ENCODE measurements at regions not wholly inside any gene's neighbourhood (a gene's known extent, or its start where the extent isn't known, plus 50 kb on each side); places are given as distances from the start of the nearest gene placed in this dataset.

DNA sequence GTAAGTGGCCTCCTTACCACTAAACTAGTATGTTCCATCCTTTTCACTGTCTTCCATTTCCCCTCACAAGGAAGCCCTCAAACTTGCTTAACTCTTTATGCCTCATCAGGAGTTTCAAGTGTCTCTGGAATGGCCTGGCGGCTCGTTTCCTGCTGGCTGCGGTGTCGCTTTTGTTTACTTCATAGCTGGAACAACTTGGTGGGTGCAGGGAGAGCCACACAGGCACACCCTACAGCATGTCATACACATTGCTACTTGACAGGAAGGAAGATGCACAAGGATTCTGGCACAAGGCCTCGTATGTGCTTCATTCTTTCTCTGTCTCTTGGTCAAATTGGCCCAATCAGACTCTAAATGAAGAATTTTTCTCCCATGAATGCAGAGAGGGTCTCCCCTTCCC is 488.3 kb downstream of the FOXO1 start:
- no peak for DNase-seq

DNA sequence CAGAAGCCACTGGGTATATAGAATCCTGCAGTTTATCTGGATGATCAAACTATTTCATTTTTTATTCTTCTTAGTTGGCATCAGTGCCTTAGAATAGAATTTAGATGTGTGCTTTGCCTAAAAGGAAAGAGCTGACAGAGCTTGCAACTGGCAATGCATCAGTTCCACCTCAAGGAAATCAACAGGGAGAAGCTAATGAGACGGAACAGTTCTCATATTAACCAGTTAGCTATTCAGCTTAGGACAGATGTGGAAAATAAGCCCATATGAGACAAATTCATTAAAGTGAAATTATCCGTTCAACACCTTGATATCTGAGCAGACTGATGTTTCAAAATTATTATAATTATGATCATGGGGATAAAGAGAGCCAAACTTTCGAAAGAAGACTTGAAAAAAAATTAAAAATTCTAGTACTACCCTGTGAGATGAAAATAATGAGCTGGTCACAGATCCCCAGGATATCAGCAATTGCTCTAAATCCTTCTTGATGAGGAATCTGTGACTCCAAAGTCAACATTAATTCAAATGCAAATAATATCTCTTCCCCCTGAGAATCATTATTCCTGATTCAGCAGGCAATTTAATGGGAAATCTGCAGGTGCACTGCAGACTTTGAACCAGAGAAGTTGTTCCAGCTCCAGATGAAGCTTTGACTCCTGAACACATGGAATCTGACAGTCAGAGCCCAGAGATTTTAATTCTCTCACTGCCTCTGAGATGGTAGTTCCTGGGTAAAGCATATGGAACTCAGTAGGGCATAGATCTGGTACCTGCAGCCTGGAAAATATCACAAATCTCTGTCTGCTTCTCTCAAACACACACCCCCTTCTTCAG is 486.8 kb downstream of the FOXO1 start:
- no peak for DNase-seq

DNA sequence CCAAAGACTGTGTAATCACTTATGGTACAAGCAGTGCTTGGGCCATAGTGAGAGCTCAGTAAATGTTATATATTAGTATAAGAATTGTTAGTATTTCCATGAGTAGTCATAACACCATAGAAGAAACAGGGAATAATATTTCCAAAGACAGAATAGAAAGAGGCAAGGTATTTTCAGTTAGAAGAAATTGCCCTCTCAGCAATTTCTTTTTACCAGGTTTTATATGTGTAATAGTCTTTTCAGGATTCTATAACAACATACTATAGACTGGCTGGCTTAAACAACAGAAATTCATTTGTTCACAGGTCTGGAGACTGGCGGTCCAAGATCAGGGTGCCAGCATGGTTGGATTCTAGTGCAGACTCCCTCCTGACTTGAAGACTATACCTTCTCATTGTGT is 485.7 kb downstream of the FOXO1 start:
- DNase-seq = no peak

DNA sequence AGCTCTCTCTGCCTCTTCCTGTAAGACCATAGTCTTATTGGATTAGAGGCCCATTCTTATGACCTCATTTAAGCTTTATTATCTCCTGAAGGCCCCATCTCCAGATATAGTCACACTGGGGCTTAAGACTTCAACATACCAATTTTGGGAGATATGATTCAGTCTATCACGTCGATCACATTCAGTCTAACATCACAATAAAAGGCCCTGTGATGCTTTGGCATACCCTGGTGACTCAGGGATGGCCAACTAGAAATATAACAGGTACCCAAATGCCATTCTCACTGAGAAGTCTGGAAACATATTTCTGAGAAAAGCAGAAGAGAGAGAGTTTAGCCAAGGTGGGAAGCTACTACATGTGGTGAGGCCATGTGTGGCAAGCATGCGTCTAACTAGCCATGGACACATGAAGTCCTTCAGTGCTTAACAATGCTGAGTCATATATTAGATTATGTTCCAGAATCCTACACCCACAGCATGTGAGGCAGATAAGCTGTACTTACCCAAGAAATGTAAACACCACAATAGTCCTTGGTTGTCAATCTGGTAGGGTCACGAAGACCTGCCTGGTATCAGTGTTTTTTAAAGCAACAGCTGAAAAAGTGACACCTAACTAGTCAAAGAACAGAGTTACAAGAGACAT is 485.1 kb downstream of the FOXO1 start:
- no peak for DNase-seq

DNA sequence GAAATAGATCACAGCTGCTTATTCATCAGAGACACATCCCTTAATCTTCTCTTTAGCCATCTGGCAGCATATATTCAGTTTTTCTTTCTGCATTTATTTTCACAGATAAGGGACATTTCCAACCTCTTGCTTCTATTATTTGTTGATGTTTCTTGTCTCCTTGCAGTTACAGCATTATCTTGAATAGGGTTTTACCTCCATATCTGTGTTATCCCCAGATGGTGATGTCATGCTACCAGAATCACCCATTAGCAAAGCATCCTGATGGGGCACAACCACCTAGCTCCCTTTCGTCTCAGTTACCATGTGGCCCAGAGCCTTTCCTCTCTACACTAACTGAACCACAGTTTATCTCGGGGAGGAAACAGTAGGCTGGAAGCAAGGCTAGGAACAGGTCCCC is 483.9 kb downstream of the FOXO1 start:
- no peak for DNase-seq

DNA sequence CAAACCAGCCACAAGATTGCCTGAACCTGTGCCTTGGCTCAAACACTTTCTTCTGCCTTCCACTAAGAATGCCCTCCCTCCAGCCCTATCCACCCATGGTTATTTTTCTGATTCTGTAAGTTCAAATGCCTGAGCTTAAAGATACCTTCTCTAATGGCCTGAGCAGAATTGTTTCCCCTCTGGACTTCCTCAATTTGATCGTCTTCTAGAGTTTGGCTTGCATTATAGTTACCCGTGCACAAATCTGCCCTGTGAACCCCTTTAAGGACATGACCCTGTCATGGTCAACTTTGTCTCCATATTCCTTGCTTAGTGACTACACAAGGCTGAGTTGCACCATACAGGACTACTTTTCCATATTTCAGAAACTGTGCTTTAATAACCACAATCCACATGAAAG is 481.0 kb downstream of the FOXO1 start:
- no peak for DNase-seq

DNA sequence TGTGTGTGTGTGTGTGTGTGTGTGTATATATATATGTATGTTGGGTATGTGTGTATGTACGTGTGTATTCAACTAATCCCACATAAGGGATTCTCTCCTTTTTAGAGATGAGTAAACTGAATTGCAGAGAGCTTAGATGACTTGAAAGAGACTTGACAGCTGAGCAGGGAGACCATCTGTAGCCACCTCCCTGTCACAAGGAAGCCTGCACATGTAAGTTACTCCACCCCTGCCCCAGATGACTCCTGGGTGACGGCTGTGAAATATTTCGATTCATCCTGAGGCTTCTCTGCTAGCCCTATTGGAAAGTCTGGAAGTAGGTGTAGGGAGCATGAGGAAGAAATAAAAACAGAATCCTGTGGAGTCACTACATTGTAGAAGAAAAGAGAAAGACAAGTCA is 480.4 kb downstream of the FOXO1 start:
- DNase-seq = no peak

DNA sequence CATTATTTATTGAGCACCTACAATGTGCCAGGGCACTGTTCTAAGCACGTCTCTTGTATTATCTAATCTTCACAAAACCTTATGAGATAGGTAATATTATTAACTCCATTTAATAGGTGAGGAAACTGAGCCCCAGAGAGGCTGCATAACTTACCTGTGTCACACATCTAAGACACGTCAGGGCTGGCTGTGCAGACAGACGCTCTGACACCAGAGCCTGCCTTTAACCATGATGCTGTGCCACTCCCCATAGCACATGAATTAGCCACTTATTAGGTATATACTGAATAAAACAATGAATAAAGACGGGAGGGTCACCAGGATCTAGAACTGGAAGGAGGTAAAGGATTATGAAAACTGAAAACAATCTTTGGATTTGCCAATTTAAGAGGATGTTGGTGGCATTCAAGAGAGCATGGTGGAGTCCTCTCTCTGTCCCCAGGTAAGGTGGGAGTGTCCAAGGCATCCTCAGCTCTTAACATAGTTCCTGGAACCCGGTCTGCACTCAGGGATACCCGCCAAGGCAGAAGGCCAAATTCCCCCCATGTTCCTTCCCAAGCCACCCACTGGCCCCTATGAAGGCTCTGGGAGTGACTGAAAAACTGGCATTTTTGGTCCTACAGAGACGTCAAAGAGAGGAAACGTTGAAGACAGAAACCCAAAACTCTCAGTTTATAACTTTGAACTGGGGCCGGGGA is 479.7 kb downstream of the FOXO1 start:
- DNase-seq = no peak

DNA sequence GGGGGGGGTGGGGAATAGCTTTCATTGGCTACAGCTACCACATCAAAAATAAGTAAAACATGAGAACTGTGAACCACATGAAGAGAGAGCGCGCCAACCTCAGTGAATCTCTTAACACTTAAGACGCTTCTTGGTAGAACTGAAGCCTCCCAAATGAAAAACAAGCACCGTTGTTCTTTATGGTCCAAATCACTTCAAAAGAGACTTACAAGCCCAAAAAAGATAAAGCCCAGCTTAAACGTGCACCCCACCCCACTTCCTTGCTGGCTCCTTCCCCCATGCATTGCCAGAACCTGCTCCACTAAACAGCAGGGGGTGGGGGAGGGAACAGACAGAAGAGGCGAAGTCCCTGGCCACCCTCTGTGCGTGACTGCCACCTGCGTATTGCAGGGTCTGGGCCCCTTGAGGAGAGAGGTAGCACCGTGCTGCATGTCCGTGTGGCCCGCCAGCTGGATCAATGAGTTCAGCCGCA is 479.1 kb downstream of the FOXO1 start:
- no peak for DNase-seq

DNA sequence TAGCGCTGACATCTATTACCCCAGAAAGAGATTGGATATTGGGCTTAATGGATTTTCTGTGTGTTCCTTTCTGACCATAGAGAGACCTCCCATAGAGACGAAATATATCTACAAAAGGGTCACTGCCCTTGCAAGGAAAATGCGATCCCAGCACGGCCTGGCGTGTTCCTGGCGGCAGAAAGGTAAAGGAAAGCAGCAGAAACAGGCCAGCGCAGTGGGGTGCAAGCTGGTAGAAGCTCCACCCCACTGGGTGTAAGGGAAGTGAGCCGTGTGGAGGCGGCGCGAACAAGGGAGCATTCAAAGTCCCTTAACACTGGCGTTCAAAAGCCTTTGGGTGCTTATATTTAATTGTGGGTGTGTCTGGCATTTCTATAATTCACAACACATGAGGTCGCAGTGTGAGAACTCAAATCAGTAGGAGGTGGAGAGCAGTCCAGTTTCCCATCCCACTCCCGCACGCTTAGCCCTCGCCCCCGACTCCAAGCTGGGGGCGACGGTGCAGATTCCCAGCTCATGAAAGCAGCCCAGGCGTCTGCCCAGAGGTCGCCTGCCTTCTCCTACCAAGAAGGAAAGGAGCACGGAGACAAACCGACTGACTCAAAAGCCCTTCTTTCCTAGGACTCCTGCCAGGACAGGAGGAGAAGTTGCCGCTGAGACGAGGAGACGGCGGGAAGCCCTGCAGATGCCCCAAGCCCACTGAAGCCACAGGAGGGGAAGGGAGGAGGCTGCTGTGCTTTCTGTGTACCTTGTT is 478.4 kb downstream of the FOXO1 start:
- no peak for DNase-seq

DNA sequence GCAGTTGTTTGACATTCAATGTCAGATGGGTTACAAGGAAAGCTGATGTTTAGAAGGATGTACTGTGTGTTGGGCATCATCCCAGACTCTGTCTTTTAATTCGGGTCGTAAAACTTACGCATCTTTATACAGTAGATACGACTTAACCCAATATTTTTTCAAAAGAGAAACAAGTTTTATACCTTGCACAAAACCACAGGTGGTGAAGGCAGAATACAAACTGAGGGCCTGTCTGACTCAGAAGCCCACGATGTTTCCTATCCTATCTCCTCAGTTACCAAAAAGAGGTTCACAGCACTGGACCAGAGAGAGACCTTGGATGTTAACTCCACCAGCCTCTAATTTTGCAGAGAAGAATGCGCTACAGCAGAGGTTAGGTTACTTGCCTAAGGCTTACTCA is 477.0 kb downstream of the FOXO1 start:
- DNase-seq = no peak

DNA sequence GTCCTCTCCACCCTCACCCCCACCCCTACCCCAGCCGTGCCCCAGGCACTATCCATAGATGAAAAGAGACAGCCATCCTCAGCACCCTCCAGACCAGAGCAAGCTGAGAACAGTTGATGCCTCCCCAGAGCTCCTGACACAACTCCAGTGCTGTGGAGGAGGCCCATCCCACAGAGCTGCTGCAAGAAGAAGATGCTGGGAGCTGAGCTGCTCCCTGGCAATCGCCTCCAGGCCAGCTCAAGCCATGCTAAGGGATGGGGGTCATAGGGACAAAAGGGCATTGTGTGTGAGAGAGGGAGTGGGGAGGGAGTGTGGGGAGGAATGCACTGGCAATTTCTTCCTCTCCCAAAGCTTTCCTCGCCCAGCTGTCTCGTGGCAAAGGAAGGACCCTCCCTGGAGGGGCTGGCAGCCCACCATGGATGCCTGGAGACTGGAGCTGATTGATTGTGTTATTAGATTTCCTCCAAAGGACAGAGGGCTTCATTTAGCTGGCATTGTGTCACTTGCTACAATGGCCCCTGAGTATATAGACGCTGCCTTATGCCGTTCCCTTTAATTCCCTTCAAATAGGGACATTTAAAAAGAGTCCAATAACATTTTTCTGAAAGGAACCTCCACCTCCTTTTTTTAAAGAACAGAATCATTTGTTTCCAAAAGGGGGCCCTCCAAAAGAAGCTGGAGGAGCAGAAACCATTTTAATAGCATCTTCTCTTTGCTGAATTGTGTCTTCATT is 476.4 kb downstream of the FOXO1 start:
- DNase-seq = no peak

DNA sequence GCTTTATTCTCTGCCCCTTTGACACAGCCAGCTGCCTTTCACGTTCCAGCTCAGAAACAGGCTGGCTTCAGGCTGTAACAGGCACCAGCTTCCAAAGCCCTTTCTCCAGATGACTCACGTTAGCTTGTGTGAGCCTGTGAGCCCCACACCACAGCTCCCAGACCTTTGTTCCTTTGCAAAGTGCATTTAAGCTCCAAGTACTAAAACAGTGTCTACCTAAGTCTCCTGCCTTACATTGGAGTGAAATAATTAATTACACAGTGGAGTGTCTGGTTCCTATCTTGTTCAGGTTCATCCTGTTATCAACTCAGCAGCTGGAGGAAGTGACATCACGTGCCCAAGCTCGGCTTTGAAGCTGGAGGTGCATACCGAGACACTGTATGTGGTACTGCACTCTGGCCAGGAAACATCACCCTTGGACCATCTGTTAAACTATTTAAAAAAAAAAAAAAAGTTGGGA is 475.8 kb downstream of the FOXO1 start:
- no peak for DNase-seq

DNA sequence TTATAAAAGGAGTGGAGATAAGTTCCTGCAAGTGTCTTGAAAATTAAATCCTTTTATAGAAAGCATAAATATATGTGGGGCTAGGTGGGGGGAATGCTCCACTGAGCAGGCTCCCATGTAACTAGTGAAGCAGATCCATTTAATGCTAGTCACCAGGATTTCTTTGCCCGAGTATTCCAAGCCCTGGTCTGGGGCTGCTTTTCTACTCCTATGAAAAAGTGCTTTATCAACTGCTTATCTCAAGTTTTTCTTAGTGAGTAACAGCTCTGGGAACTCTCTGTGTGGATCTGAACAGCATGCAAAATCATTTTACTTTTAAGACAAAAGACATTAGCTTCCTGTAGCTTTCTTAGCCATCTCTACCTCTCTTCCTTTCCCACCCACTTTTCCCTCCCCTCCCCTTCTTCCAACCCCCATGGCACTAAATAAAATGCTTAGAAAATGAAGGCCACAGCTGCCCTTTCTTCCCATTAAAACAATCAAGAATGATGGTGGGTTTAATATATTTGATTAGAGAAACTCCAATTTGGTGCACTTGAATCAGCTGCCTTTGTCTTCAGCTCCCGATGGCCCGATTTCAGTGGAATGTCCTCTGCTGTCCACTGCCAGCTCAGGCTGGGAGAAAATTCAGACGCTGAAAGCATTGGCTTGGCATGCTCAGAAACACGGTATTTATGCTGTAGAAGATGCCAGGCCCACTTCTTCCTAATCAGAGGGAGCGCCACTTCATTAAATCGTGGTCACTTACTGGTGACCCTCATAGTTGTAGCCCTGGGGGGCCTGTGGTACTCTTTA is 475.1 kb downstream of the FOXO1 start:
- DNase-seq = no peak

DNA sequence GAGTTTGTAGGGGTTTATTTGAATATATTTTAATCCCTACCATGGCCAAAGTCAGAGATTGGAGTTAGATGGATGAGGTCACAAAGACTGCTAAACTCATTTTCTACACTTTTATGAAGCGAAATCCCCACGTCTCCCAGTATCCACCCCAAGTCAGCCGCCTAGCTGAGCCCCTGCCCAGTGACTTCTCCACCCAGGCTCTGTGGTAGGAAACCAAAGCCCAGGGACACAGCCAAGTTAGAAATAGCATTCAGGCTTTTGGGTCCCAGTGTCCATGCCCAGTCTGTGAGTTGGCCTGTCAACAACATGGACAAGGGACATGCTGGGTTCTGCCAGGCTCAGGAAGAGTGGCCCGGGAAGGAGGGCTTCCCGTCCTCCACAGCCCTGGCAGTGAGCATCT is 474.0 kb downstream of the FOXO1 start:
- no peak for DNase-seq

DNA sequence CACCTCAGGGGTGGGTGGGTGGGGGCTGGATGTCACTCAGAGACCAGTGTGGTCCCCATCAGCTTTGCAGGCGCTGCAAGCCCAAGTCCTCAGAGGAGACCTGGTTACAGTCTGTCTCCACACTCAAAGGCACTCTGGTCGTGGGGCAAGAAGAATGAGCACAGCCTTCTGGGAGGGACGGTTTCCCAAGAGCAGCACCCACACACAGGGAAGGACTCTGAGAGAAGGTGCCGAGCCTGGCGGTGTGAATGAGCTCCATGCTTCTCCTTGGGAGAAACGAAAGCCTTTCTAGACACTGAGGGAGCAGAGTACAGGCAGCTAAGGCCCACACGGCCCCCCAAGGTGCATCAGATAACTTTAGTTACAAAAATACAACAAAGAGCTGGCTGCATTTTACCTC is 473.6 kb downstream of the FOXO1 start:
- no peak for DNase-seq

DNA sequence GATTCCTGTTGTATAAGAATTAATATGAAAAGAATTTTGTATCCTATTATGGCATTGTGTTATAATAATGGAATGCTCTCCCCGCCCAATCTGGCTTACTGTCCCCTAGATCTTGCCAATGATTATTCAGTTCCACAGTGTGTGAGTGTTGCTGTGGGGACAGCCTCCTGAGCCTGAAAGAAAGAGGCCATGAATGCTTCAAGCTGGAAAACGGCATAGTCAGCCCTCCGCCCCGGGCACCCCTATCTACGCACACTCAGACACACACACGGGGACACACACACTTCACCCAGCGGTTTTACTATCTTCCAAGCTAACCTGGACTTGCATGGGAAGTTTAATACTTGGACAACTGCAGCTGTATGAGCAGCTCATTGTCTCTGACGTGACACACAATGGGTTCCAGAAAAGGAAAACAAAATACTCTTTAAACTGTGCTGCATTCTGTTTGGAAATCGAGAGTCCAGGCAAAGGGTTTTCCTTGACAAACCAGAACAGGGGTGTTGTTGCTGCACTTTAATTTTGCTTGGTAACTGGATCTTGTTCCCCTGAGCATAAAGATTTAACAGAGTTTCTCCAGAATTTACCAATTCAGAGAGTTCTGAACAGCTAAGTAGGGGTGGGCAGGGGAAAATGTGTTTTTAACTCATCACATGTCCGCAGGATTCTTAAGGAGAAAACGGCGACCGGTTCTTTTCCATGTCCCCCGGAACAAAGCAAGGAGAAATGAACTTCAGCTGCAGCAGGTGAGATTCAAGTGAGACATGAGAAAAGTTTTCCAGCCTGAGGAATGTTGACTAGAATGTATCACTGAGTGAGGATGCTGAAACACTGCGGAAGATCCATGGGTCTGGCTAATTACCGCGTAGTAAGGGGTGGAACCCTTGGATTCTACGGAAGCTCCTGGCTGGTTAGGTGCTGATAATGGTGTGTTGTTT is 472.9 kb downstream of the FOXO1 start:
- DNase-seq = no peak

DNA sequence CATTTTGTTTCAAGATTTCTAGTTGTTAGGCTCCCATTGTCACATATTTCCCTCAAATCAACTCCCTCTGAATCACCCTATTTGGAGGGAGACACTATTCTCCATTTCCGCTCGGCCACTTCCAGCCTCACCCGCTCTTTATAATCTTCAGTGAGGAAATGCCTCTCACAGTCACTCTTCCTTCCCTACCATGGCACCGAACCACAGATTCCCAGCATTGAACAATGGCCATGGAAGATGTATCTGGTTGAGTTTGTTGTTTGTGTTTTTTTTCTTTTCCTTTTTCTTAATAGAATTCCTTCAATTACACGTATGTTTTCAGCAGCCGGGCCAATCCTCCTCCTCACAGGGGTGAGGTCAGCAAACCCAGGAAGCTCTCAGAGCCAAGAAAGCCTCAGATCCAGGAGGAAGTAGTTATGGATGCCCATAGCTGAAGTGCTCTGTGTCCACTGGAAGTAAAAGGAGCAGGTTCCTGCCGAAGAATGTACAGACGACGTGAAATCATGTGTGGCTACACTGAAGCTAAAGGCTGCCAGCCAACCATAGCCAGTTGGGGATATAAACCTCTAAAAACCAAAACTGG is 472.1 kb downstream of the FOXO1 start:
- no peak for DNase-seq

DNA sequence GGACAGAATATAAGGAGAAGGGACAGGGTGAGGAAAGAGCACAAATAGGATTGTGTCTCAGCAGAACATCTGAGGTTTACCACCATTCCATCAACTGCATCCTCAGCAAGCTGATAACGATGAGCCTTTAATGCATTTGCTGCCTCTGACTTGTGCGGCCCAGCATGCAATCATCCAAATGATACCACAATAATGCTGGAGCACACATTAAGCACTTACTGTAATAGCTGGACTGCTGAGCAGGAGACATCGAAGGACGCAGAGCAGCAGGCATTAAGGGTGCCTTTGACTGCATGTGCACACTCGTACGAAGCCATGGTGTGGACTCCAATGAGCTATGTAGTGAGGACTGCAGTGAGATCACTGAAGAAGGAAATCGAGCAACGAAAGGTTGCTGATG is 469.4 kb downstream of the FOXO1 start:
- DNase-seq = no peak
